ENCODE measurements at regions not wholly inside any gene's neighbourhood (a gene's known extent, or its start where the extent isn't known, plus 50 kb on each side); places are given as distances from the start of the nearest gene placed in this dataset.

GRCh38 chr7:81367326-81367931 is 402.4 kb downstream of the HGF start:
- no peak for TF ChIP-seq KLF13 (CRISPR knock-in tag; IDR thresholded peaks at IDR 0.05)
- no peak for TF ChIP-seq ZFP90 (CRISPR knock-in tag; IDR thresholded peaks at IDR 0.05; ENCODE audit: borderline replicate concordance)
- TF ChIP-seq ARID2 (CRISPR knock-in tag; IDR thresholded peaks at IDR 0.05; ENCODE audit: borderline replicate concordance) = no peak
- no peak for TF ChIP-seq POLR2A (IDR thresholded peaks at IDR 0.05; ENCODE audit: insufficient read depth in 1 of 2, low read depth in 2 of 2, low read length in 2 of 2)
- TF ChIP-seq, protein P1, sequence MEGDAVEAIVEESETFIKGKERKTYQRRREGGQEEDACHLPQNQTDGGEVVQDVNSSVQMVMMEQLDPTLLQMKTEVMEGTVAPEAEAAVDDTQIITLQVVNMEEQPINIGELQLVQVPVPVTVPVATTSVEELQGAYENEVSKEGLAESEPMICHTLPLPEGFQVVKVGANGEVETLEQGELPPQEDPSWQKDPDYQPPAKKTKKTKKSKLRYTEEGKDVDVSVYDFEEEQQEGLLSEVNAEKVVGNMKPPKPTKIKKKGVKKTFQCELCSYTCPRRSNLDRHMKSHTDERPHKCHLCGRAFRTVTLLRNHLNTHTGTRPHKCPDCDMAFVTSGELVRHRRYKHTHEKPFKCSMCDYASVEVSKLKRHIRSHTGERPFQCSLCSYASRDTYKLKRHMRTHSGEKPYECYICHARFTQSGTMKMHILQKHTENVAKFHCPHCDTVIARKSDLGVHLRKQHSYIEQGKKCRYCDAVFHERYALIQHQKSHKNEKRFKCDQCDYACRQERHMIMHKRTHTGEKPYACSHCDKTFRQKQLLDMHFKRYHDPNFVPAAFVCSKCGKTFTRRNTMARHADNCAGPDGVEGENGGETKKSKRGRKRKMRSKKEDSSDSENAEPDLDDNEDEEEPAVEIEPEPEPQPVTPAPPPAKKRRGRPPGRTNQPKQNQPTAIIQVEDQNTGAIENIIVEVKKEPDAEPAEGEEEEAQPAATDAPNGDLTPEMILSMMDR (CRISPR knock-in tag; IDR thresholded peaks at IDR 0.05) = no peak
- TF ChIP-seq ZNF570 (CRISPR knock-in tag; IDR thresholded peaks at IDR 0.05; ENCODE audit: borderline replicate concordance) = no peak

Data from HepG2 (cell line).